Endometrium (tissue), 2 donors: ENCODE measurements at regions not wholly inside any gene's neighbourhood (a gene's known extent, or its start where the extent isn't known, plus 50 kb on each side); places are given as distances from the start of the nearest gene placed in this dataset.

Experiments
- FAIRE-seq: peaks from 2 replicates; lab custom pipeline; 2012; peaks lifted over from hg19 to GRCh38; lab: Jason Lieb, UNC
- donor health status: control.
- donor health status: control.

DNA sequence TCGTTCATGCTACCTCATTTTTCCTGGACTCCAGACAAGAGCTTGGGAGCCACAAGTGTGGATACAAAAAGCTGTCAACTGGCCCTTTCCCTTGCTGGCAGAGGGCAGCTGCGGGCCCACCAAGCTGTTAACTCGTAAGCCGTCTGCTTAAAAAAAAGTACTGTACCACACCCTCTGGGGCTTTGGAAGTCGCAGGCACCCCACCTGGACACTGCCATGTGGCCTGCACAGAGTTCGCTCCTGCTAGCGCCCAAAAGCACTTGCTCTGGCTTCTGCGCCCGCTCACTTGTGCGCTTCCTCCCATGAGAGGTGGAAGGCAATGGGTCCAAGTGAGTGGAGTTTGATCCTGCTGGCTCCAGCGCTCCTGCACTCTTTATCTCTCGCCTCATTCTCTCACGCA is 476.4 kb upstream of the FSTL5 start:
- no peak for FAIRE-seq

DNA sequence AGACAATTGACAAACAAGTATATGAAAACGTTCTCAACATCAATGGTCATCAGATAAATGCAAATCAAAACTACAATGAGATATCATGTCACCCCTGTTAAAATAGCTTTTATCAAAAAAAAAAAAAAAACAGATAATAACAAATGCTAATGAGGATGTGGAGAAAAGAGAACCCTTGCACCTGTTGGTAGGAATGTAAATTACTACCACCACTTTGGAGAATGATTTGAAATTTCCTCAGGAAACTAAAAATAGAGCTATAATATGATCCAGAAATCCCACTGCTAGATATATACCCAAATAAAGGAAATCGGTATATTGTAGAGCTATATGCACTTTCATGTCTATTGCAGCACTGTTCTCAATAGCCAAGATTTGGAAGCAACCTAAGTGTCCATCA is 470.6 kb upstream of the FSTL5 start:
- FAIRE-seq, result no peak

DNA sequence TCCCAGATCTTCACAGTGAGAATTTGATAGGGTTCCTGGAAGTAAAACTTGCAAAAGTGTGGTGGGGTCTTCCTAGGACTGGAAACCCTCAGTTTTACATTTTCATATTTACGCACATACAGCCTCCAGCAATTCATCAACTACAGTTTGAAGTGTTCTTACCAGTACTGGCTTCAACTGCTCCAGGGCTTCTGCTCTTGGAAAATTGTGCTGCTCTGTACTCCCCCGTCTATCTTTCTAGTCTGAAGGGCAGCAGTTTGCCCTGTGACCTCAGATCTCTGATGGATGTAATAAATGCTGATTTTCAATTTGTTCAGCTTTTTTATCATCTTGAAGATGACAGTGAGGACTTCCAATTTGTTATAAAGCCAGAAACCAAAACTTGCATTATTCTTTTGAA is 458.9 kb upstream of the FSTL5 start:
- no peak for FAIRE-seq

DNA sequence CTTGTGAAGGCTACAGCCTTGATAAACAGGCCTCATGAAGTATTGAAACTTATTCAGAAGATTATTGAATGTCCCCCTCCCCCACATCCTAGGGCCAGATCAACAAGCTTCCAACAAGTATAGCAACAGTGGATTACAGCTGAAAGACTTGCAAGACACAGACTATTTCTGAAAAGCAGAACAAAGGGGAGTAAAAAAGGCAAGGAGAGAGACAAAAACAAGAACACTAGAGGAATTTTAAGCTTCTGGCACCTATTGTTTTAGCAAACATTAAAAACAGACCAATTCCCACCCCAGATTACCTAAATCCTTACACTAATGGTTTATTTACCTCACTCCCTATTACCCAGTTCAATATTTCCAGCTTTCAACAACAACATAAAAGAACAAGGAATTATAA is 446.3 kb upstream of the FSTL5 start:
- no peak for FAIRE-seq

DNA sequence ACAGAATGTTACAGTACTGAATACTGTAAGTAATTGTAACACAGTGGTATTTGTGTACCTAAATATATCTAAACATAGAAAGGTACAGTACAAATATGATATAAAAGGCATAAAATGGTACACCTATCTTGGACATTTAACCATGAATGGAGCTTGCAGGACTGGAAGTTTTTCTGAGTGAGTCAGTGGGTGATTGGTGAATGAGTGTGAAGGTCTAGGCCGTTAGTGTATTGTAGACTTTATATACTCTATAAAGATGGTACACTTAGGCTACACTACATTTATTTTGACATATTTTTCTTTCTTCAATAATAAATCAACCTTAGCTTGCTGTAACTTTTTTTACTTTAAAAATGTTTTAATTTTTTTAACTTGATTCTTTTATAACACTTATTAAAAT is 422.5 kb upstream of the FSTL5 start:
- peak; percentile 61 for FAIRE-seq

DNA sequence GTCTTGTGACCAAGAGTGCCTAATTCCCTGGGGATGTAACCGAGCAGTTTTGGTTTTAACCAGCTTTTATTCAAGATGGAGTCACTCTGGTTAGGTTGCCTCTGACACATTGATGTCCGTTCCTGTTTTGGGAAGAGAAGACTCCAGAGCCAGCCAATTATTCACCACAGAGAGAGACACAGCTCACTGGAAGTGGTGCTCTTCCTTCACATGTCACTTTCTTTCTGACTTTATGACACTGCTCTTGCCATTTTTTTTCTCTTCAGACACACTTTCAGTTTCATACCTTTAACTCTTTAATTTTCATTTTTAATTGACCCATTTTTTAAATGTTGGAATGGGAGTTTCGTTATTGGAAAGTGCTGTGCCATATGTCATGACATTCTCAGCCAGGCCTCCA is 418.4 kb upstream of the FSTL5 start:
- no peak for FAIRE-seq

DNA sequence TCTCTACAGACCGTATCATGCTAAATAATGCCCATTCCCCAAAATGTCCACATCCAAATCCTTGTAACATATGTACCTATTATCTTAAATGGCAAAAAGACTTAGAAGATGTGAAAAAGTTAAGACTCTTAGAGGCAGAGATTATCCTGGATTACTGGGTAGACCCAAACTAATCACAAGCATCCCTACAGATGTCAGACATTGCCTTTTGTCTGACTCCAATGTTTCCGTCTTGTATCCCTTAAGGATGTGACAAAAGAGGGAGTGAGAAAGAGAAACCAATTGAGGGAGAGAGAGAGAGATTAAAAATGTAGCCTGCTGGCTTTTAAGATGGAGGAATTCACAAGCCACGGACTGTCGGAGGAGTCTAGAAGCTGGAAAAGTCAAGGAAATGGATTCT is 401.9 kb upstream of the FSTL5 start:
- no peak for FAIRE-seq

DNA sequence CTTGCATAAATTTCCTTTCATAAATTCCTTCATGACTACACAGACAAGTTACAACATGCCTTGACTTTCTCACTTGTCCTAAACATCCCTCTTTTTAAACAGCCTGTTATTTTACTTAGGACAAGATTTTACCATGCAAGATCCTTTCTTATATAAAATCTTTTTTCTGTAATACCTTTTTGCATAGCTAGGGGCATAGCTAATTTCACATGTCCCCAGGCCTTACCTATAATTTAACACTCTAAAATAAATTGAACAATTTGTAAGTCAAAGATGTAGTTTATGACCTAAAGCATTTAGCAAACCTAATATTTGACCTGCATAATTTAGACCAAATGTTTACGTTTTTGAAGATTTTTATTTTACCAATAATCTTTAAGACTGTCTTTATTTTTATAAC is 396.3 kb upstream of the FSTL5 start:
- FAIRE-seq, result no peak

DNA sequence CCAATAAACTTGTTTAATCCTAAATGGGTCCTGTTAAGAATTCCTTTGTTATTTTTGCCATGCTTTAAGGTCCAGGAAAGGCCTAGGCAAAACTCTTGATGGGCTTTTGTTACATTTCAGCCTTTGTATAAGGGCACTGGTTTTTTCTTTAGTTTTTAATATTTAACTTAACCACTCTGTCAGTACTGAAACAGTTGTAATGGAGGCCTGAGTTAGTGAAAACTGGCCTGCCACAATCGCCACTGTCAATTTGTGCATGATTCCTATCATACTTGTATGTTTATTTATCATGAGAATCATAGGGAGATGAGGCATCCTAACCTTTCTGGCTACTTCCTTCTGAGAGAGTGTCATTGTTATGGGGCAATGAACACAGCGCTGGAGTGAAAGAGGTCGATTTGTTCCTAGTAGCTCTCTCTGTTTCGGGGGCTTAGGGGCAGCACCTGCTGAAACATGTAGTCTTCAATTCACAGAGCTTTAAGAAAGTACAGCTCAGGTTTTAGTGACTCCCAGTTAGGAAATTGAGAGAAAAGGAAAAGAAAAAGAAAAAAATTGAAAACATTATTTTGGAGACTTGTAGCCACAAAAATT is 393.8 kb upstream of the FSTL5 start:
- FAIRE-seq, result no peak

DNA sequence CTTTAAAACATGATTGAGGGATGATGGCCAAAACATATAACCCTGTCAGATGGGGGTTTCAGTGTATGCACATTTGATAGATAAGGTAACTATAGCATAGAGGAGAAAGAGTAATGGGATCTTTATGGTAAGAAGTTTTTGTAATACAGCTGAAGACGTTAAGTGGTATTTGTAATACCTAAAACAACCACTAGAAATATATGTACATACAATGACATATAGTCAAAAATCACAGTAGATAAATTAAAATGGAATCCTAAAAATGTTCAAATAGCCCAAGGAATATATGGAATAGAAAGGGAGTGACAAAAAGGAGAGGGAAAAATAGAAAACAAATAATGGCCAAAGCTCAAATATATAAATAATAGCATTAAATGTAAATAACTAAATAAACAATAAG is 371.3 kb upstream of the FSTL5 start:
- FAIRE-seq, result no peak

DNA sequence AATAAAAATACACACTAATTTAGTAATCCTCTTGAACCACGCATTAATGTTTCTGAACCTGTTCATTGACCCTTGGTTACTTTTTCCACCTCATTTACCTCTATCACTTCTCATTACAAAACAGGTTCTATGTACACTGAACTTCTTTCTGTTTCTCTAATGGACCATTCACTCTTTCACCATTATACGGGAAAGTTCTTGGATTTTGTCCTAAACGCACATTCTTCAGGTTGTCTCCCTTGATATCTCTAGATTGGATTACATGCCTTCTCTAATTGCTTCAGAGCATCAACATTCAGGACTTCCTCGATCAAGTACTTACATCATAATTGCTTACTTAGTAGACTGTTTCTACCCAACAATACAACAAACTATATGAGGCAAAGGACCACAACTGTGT is 359.4 kb upstream of the FSTL5 start:
- no peak for FAIRE-seq

DNA sequence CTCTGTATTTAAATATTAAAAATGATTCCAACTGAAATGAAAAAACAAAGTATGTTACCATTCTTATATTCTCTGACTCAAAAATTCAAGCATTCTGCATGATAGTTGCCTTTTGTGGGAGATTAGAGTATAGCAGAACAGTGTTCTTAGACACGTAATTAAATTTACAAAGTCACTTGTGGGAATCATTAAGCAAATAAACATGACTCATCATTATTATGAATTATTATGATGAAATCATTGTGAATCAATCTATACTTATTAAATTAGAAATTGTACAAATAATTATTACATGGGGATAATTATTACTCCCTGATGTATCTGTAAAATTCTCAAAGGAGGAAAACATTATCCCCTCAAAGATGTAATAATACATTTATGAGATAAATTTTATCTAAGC is 358.9 kb upstream of the FSTL5 start:
- FAIRE-seq, result no peak

DNA sequence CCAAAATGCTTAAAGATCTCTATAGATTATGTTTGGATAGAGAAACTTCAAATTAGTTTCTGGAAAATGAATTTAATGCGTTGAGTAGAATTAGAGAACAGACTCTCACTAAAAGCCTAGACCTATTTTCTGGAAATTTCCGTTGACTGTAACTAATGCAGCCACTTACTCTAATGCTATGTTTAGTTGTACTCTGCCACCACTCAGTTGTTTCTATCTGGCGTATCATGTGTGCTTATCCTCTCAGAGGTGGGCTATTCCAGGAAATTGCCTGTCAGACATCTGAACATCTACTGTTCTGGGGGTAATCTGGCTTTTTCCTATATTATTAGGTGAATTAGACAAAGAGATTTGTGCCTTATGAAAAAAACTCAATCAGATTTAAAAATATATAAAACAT is 347.1 kb upstream of the FSTL5 start:
- no peak for FAIRE-seq

DNA sequence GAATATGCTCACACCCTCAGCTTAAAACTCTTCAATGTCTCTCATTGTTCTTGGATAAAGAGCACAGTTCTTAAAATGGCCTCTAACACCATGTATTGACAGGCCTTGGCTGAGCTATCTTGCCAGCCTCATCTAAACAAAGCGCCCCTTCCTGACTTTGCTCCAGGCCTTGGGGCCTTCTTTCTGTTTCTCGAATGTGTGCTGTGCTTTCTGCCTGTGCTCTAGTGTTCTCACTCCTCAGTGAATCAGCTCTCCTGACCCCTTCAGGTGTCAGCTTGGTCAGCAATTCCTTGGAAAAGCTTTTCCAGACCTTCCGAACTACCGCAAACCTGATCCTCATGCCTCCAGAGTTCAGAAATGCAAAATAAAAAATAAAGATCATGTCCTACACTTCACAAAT is 346.3 kb upstream of the FSTL5 start:
- FAIRE-seq, result no peak

DNA sequence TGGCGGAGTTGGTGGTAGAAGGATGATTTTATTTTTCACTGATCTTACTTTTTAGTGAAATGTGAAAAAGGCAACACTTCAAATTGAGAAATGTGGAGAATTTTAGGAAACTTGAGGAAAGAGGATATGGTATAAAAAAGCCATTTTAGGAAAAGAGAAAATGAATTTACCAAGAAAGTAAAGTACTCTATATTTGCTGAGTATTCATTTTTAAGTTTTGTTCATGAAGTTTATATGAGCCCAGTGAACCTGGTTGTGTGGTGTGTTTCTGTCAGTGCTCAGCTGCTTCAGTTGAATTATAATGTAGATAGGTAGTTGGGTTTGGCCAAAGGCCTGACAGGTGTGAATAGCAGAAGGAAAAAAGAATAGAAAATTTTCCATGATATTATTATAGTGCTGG is 345.5 kb upstream of the FSTL5 start:
- no peak for FAIRE-seq

DNA sequence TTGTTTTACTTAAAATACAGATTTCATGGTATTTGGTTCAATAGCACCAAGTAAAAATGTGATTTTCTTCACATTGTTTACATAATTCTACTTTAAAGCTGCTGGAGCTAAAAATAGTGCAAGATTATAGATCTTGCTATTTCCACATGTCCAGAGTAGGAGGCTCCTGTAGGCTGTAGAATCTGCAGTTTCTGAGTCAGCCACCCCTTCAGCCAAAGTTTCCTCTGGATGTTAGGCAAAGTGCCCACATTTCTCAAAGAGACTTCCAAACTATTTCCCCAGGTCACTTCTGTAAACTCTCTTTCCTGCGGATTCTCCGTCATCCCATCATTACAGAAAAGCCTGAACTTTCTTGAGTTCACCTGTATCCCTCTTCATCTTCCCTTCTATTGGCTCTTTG is 342.5 kb upstream of the FSTL5 start:
- FAIRE-seq, result no peak

DNA sequence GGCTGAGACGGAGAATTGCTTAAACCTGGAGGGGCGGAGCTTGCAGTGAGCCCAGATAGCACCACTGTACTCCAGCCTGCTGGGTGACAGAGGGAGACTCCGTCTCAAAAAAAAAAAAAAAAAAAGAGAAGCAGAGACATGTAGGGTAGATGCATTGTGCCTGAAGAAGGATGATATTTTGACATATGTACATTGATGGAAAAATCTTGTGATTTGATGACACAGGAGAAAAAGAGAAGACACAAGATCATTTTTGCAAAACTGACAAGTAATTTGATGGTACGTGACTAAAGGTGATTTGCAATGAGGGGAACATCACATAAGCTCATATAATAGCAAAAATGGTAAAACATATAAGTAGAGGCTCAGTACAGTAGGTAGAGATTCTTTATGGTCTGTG is 340.1 kb upstream of the FSTL5 start:
- FAIRE-seq, result no peak

DNA sequence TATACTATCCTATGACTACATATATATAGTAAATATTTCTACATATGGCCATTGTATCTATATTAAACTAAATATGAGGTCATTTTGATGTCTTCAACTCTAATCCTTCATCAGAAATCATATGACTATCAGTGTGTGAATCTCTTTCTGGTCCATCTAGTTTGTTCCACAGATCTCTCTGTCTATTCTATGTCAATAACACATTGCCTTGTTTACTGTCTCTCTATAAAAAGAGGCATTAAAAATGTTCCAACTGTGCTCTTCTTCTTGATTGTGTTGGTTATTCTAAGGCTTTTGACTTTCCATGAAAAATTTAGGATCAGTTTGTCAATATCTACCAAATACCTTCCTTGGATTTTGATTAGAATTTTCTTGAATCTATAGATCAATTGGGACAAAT is 338.3 kb upstream of the FSTL5 start:
- FAIRE-seq, result no peak

DNA sequence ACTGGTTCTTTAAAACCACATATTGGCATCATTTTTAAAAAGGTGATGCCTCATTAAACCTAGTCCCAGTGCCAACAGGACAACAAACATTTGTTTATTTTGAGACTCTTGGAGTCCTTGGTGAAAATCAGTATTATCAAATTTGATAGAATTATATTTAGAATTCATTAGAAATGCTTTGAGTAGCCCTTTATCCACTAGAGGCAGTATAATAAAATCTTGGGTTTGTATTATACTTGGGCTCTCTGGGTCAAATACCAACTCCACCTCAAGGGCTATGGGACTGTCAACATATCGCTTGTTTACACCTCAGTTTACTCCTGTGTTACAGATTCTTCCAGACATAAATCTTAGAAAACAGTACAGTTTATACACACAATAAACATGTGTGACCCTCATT is 335.7 kb upstream of the FSTL5 start:
- FAIRE-seq, result no peak

DNA sequence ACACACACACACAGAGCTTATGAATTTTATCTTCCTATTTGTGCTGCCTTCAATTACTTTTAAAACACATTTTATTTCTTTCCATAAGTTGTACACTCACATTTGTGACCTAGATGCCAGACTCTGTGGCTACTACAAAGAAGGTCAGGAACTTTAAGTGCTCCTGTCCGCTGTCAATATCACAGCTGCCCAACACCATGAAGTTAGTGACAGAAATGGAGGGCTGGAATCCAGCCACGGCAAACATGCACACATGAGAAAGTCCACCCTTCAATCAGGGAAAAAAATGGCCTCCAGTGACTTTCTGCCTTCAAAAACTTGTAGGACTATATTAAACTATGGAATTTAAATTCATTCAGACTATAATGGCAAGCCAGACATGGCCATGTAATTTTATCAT is 334.4 kb upstream of the FSTL5 start:
- no peak for FAIRE-seq

DNA sequence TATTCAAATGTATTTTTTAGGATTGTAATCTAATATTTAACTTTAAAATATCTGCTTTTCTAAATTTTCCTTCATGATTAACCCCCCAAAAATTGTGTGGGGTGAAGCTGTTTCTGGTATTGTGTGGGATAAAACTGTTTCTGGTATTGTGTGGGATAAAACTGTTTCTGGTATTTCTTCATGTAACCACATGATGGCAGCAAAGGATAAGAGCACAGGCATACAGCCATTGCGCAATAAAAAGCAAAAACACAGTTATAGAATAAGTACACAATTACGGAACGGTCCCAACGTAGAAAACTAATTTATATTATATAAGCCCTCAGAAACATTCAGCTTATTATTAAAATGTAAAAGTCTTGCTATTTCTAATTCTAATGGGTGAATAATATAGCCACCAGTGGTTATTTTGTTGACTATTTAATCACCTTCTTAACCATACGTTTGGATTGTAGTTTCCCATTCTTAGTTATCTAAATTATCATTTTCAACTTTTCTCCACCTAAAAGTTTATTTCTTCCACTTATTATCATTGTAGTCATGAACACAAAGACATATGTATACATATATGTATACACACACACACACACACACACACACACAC is 333.9 kb upstream of the FSTL5 start:
- peak; percentile 87 for FAIRE-seq

DNA sequence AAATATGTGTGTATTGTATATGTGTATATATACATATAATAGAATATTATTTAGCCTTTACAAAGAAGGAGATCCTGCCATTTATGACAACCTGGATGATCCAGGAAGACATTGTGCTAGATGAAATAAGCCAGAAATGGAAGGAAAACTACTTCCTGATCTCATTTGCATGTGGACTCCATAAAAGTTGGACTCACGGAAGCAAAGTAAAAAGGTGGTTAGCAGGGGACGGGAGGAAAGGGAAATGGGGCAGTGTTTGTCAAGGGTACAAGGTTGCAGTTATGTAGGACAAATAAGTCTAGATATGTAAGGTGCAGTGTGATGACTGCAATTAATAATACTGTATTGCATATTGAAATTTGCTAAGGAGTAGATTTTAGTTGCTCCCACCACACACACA is 331.1 kb upstream of the FSTL5 start:
- no peak for FAIRE-seq

DNA sequence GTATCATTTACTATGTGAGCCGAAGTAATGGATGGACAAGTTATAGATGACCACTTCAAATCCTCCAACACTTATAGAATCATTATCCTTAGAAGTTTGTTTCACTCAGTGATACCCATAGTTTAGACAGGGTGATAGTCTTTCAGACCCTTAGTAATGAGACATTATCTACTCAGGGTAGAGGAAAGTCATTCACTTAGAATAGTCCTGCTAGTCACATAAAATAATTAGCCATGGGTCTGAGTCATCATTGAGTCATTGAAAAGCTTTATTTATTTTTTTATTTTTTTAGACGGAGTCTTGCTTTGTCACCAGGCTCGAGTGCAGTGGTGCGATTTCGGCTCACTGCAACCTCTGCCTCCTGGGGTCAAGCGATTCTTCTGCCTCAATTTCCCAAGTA is 321.7 kb upstream of the FSTL5 start:
- FAIRE-seq, result no peak

DNA sequence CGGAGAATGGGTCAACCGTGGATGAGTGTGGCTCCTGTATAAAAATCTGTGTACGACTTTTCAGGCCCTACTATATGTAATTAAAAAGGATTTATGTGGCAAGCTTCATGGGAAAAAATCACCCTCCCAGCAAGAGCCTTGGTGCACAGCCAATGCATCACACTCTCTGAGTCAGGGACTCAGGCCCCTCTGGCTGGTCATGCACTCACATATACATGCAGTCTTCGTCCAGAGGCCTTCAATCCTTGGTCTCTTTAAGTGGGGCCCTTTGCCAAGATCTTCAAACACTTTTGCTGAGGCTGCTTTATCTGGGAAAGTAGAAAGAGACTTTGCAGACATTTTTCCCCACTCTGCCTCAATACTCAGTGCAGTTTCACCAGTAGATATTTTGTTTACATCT is 311.4 kb upstream of the FSTL5 start:
- no peak for FAIRE-seq

DNA sequence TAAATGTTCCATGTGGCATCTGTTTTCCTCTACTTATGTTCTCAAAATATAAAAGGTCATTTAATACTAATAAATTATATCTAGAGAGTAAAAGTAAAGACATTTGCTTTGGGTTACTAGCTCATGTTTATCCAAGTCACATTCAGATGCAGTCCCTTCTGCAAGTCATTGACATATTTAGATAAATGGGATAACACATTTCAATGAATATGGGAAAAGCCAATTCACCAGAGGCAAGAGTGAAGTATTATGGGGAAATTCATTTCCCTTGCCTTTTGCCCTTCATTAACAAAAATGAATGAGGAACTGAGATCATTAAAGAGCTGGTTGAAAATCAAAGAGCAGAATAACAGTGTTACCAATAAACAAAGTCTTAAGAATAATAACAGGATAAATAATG is 306.2 kb upstream of the FSTL5 start:
- FAIRE-seq, result no peak
